Panc1 (cell line): ENCODE measurements at regions not wholly inside any gene's neighbourhood (a gene's known extent, or its start where the extent isn't known, plus 50 kb on each side); places are given as distances from the start of the nearest gene placed in this dataset.

ENCODE experiments used
- ATAC-seq: fragments of 200-7000 bp; cut with Tn5 transposase; 2 replicates; pipeline ENCODE4 v1.9.1; 2020; ENCODE audit warnings: mild to moderate bottlenecking, moderate library complexity
- BruUV-seq: library from RNA; stranded (reverse); fragments of 400-500 nt; replicated peaks from 2 replicates; lab custom pipeline; 2021; lab: Mats Ljungman, UMichigan
- CTCF ChIA-PET: fragments of 300-600 bp; sonication (Branson Sonifier 250); formaldehyde crosslinking; loops from one replicate; lab custom pipeline; 2022; ENCODE audit warnings: antibody characterized with exemption; lab: Charles Lee
- POLR2A ChIA-PET: fragments of 300-600 bp; sonication (Branson Sonifier 250); formaldehyde crosslinking; loops from one replicate; lab custom pipeline; 2022; ENCODE audit warnings: antibody characterized with exemption; lab: Charles Lee
- DNase-seq: peaks from one replicate; pipeline ENCODE4 v3.0.0-alpha.2; 2010; ENCODE audit warnings: low read depth, low spot score
- H3K27ac ChIP-seq: 2 replicates; pipeline ENCODE4 v1.5.1; 2011; ENCODE audit warnings: mild to moderate bottlenecking, low read length, inconsistent platforms
- H3K27me3 ChIP-seq: fragments of 200-500 bp; sonication (Bioruptor generic); 2 replicates; pipeline ENCODE4 v1.6.0; 2014; ENCODE audit warnings: low read length, inconsistent platforms; ENCODE audit not compliant: control insufficient read depth, insufficient read depth
- H3K36me3 ChIP-seq: fragments of 200-500 bp; sonication (Bioruptor generic); 2 replicates; pipeline ENCODE4 v1.5.1; 2014; ENCODE audit warnings: inconsistent platforms, mild to moderate bottlenecking, low read length, moderate library complexity; ENCODE audit not compliant: control insufficient read depth, insufficient read depth
- H3K4me1 ChIP-seq: 2 replicates; pipeline ENCODE4 v1.5.1; 2011; ENCODE audit warnings: inconsistent platforms, mild to moderate bottlenecking, low read length, moderate library complexity; ENCODE audit not compliant: control insufficient read depth, insufficient read depth
- H3K4me3 ChIP-seq, 2 experiments: 2 replicates each; pipeline ENCODE4 v1.5.1; 2011 to 2012; ENCODE audit warnings: low read depth in 2 of 2, low read length in 2 of 2, mild to moderate bottlenecking in 2 of 2, inconsistent platforms in 1 of 2, moderate library complexity in 1 of 2
- H3K9me3 ChIP-seq: fragments of 200-500 bp; sonication (Bioruptor generic); 2 replicates; pipeline ENCODE4 v1.5.1; 2014; ENCODE audit warnings: low read depth, mild to moderate bottlenecking, inconsistent platforms, low read length, moderate library complexity; ENCODE audit not compliant: control insufficient read depth, insufficient read depth
- POLR2AphosphoS5 ChIP-seq: IDR thresholded peaks from 2 replicates; pipeline ENCODE4 v1.6.1; 2012; ENCODE audit warnings: mild to moderate bottlenecking, low read depth, low read length, moderate library complexity
- SIN3A ChIP-seq: IDR thresholded peaks from 2 replicates; pipeline ENCODE4 v1.6.1; 2012; ENCODE audit warnings: low read depth, mild to moderate bottlenecking, low read length, moderate library complexity, borderline replicate concordance; ENCODE audit not compliant: insufficient read depth
- TCF7L2 ChIP-seq: IDR thresholded peaks from 2 replicates; pipeline ENCODE4 v1.6.1; 2011; ENCODE audit warnings: mild to moderate bottlenecking, low read depth, low read length, inconsistent platforms
- in situ Hi-C: cut with HindIII; loops from 2 replicates; pipeline ENCODE4 v1.10.0; 2016; ENCODE audit warnings: low sequenced_read_pairs, low pct_unique_long_range_greater_than_20kb
- intact Hi-C: fragments of 100-400 bp; cut with micrococcal nuclease; formaldehyde crosslinking; loops from one replicate; pipeline ENCODE4 v1.10.0; 2022; ENCODE audit not compliant: unreplicated experiment
- TF ChIP-seq, protein P1 (sequence below), 2 experiments: IDR thresholded peaks; 2 replicates each; pipeline ENCODE4 v1.6.1; 2011 to 2012; ENCODE audit warnings: low read depth in 2 of 2, control low read depth in 1 of 2, low read length in 1 of 2, mild to moderate bottlenecking in 1 of 2, moderate library complexity in 1 of 2; ENCODE audit not compliant: insufficient read depth in 1 of 2
- TF ChIP-seq, protein P2 (sequence below): fragments of 450-650 bp; IDR thresholded peaks from 2 replicates; pipeline ENCODE4 v1.5.1; 2017; ENCODE audit warnings: mild to moderate bottlenecking

GRCh38 chr4:78673337-78673736, 102.8 kb upstream of the BMP2K start:
- in situ Hi-C loops (no loop called here), intact Hi-C loops (no loop called here)

GRCh38 chr4:78675325-78675724, 100.8 kb upstream of the BMP2K start:
- no peak for ATAC-seq
- H3K4me3 ChIP-seq = no peak overlapping the region
- H3K27ac ChIP-seq = no peak overlapping the region
- H3K36me3 ChIP-seq = no peaks in the 10 kb centered on the region
- TF ChIP-seq, protein P1, sequence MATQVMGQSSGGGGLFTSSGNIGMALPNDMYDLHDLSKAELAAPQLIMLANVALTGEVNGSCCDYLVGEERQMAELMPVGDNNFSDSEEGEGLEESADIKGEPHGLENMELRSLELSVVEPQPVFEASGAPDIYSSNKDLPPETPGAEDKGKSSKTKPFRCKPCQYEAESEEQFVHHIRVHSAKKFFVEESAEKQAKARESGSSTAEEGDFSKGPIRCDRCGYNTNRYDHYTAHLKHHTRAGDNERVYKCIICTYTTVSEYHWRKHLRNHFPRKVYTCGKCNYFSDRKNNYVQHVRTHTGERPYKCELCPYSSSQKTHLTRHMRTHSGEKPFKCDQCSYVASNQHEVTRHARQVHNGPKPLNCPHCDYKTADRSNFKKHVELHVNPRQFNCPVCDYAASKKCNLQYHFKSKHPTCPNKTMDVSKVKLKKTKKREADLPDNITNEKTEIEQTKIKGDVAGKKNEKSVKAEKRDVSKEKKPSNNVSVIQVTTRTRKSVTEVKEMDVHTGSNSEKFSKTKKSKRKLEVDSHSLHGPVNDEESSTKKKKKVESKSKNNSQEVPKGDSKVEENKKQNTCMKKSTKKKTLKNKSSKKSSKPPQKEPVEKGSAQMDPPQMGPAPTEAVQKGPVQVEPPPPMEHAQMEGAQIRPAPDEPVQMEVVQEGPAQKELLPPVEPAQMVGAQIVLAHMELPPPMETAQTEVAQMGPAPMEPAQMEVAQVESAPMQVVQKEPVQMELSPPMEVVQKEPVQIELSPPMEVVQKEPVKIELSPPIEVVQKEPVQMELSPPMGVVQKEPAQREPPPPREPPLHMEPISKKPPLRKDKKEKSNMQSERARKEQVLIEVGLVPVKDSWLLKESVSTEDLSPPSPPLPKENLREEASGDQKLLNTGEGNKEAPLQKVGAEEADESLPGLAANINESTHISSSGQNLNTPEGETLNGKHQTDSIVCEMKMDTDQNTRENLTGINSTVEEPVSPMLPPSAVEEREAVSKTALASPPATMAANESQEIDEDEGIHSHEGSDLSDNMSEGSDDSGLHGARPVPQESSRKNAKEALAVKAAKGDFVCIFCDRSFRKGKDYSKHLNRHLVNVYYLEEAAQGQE (IDR thresholded peaks at IDR 0.05; ENCODE audit: insufficient read depth in 1 of 2, low read depth in 2 of 2, low read length in 1 of 2) = no peak
- TF ChIP-seq, protein P2, sequence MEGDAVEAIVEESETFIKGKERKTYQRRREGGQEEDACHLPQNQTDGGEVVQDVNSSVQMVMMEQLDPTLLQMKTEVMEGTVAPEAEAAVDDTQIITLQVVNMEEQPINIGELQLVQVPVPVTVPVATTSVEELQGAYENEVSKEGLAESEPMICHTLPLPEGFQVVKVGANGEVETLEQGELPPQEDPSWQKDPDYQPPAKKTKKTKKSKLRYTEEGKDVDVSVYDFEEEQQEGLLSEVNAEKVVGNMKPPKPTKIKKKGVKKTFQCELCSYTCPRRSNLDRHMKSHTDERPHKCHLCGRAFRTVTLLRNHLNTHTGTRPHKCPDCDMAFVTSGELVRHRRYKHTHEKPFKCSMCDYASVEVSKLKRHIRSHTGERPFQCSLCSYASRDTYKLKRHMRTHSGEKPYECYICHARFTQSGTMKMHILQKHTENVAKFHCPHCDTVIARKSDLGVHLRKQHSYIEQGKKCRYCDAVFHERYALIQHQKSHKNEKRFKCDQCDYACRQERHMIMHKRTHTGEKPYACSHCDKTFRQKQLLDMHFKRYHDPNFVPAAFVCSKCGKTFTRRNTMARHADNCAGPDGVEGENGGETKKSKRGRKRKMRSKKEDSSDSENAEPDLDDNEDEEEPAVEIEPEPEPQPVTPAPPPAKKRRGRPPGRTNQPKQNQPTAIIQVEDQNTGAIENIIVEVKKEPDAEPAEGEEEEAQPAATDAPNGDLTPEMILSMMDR = no peak
- no peak for TF ChIP-seq TCF7L2
- TF ChIP-seq POLR2AphosphoS5 = no peak
- TF ChIP-seq SIN3A = no peak
- no peaks in the 10 kb centered on the region; the same call in 1 of the 2 replicates for H3K27me3 ChIP-seq
- intact Hi-C loops (no loop called here), in situ Hi-C loops (no loop called here)
- no peak for DNase-seq
- BruUV-seq = no TSS peak
- H3K9me3 ChIP-seq = no peaks in the 10 kb centered on the region
- no peaks in the 10 kb centered on the region for H3K4me1 ChIP-seq
- POLR2A ChIA-PET = no interaction called here
- CTCF ChIA-PET = no interaction called here

More at GRCh38 chr4:78673337-78673736, 102.8 kb upstream of the BMP2K start:
- no peak for ATAC-seq
- no peak for DNase-seq
- TF ChIP-seq, protein P2 = no peak
- no peak for TF ChIP-seq POLR2AphosphoS5
- no peak for TF ChIP-seq TCF7L2
- TF ChIP-seq SIN3A = no peak
- TF ChIP-seq, protein P1 (IDR thresholded peaks at IDR 0.05; ENCODE audit: insufficient read depth in 1 of 2, low read depth in 2 of 2, low read length in 1 of 2) = no peak
- no peaks in the 10 kb centered on the region; the same call in 1 of the 2 replicates for H3K27me3 ChIP-seq
- no peaks in the 10 kb centered on the region for H3K9me3 ChIP-seq
- H3K36me3 ChIP-seq = no peaks in the 10 kb centered on the region
- CTCF ChIA-PET = no interaction called here
- no TSS peak for BruUV-seq
- H3K27ac ChIP-seq = no peak overlapping the region
- no peak overlapping the region for H3K4me3 ChIP-seq
- POLR2A ChIA-PET = no interaction called here
- no peaks in the 10 kb centered on the region for H3K4me1 ChIP-seq
